DOHH2 (cell line): ENCODE measurements at regions not wholly inside any gene's neighbourhood (a gene's known extent, or its start where the extent isn't known, plus 50 kb on each side); places are given as distances from the start of the nearest gene placed in this dataset.

Experiments used
- H3F3A ChIP-seq: fragments of 200-600 bp; sonication (generic), shearing (Covaris generic); 2 replicates; pipeline ENCODE4 v1.6.0; 2016; ENCODE audit warnings: antibody characterized with exemption, mild to moderate bottlenecking; ENCODE audit not compliant: control insufficient read depth, insufficient read depth
- H3K27ac ChIP-seq: fragments of 200-600 bp; sonication (generic); 2 replicates; pipeline ENCODE4 v1.5.1; 2014; ENCODE audit warnings: low read depth, mild to moderate bottlenecking, low read length, moderate library complexity
- H3K27me3 ChIP-seq: fragments of 200-600 bp; sonication (generic); 2 replicates; pipeline ENCODE4 v1.6.1; 2014; ENCODE audit warnings: mild to moderate bottlenecking, low read length, mixed read lengths; ENCODE audit not compliant: control insufficient read depth
- H3K36me3 ChIP-seq: fragments of 200-600 bp; sonication (generic); 2 replicates; pipeline ENCODE4 v1.6.1; 2014; ENCODE audit warnings: mild to moderate bottlenecking, low read length, moderate library complexity, mixed read lengths; ENCODE audit not compliant: control insufficient read depth
- H3K4me1 ChIP-seq: fragments of 200-600 bp; sonication (generic); 2 replicates; pipeline ENCODE4 v1.6.1; 2014; ENCODE audit warnings: mild to moderate bottlenecking, low read length, mixed read lengths; ENCODE audit not compliant: control insufficient read depth
- H3K4me2 ChIP-seq: fragments of 200-600 bp; sonication (generic); 2 replicates; pipeline ENCODE4 v1.6.0; 2014; ENCODE audit warnings: mild to moderate bottlenecking, low read length, moderate library complexity
- H3K4me3 ChIP-seq: fragments of 200-600 bp; sonication (generic); 2 replicates; pipeline ENCODE4 v1.5.1; 2014; ENCODE audit warnings: mild to moderate bottlenecking, low read length, mixed read lengths
- H3K79me2 ChIP-seq: fragments of 200-600 bp; sonication (generic); 2 replicates; pipeline ENCODE4 v1.6.1; 2014; ENCODE audit warnings: mild to moderate bottlenecking, low read length, mixed read lengths; ENCODE audit not compliant: control insufficient read depth
- H3K9me2 ChIP-seq: fragments of 200-600 bp; sonication (generic); replicated peaks from 2 replicates; pipeline ENCODE4 v1.6.1; 2014; ENCODE audit warnings: mild to moderate bottlenecking, low read length, mixed read lengths; ENCODE audit not compliant: control insufficient read depth
- H3K9me3 ChIP-seq: fragments of 200-600 bp; sonication (generic); 2 replicates; pipeline ENCODE4 v1.6.1; 2014; ENCODE audit warnings: antibody characterized with exemption, low read length, mixed read lengths; ENCODE audit not compliant: control insufficient read depth, insufficient read depth
- H4K20me1 ChIP-seq: fragments of 200-600 bp; sonication (generic); 2 replicates; pipeline ENCODE4 v1.6.0; 2014; ENCODE audit warnings: low read depth, mild to moderate bottlenecking, antibody characterized with exemption, low read length, moderate library complexity; ENCODE audit not compliant: control insufficient read depth, insufficient read depth
- EZH2phosphoT487 ChIP-seq: fragments of 200-600 bp; sonication (generic); IDR thresholded peaks from 2 replicates; pipeline ENCODE4 v1.6.1; 2017; ENCODE audit warnings: borderline replicate concordance, mild to moderate bottlenecking, antibody characterized with exemption, low read length, moderate library complexity, mixed read lengths
- TF ChIP-seq, protein P1 (sequence below): fragments of 200-600 bp; sonication (generic); IDR thresholded peaks from one replicate; pipeline ENCODE4 v1.5.1; 2014; ENCODE audit warnings: antibody characterized with exemption, mild to moderate bottlenecking, low read depth, low read length; ENCODE audit not compliant: poor library complexity, severe bottlenecking

DNA sequence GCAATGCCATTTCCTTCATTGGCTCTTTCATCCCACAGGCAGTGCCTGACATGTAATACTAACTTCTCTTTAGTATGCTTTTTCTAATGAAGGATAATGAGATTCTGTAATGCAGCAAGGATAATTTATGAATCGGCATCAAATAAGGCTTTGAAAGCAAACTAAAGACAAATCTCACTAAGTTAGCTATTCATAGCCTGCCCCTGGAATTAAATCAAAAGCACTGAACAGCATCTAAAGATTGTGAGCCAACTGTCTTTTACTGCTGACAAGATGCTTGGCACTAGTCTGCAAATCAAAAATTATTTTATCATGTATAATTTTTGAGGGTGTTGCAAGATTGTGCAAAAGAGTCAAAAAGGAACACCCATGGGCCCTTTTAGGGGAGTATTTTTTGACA is 265.0 kb downstream of the CASP12 start:
- TF ChIP-seq, protein P1, sequence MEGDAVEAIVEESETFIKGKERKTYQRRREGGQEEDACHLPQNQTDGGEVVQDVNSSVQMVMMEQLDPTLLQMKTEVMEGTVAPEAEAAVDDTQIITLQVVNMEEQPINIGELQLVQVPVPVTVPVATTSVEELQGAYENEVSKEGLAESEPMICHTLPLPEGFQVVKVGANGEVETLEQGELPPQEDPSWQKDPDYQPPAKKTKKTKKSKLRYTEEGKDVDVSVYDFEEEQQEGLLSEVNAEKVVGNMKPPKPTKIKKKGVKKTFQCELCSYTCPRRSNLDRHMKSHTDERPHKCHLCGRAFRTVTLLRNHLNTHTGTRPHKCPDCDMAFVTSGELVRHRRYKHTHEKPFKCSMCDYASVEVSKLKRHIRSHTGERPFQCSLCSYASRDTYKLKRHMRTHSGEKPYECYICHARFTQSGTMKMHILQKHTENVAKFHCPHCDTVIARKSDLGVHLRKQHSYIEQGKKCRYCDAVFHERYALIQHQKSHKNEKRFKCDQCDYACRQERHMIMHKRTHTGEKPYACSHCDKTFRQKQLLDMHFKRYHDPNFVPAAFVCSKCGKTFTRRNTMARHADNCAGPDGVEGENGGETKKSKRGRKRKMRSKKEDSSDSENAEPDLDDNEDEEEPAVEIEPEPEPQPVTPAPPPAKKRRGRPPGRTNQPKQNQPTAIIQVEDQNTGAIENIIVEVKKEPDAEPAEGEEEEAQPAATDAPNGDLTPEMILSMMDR, result no peak
- TF ChIP-seq EZH2phosphoT487, result no peak
- H3K4me1 ChIP-seq, result no peaks in the 10 kb centered on the region
- no peak overlapping the region for H3K4me2 ChIP-seq
- H3K36me3 ChIP-seq, result no peaks in the 10 kb centered on the region
- no peaks in the 10 kb centered on the region for H3K9me2 ChIP-seq
- H3F3A ChIP-seq, result no peaks in the 10 kb centered on the region
- no peaks in the 10 kb centered on the region for H4K20me1 ChIP-seq
- H3K27ac ChIP-seq, result no peak overlapping the region
- H3K27me3 ChIP-seq, result no peaks in the 10 kb centered on the region
- no peak overlapping the region for H3K4me3 ChIP-seq
- no peaks in the 10 kb centered on the region for H3K79me2 ChIP-seq
- no peaks in the 10 kb centered on the region for H3K9me3 ChIP-seq

DNA sequence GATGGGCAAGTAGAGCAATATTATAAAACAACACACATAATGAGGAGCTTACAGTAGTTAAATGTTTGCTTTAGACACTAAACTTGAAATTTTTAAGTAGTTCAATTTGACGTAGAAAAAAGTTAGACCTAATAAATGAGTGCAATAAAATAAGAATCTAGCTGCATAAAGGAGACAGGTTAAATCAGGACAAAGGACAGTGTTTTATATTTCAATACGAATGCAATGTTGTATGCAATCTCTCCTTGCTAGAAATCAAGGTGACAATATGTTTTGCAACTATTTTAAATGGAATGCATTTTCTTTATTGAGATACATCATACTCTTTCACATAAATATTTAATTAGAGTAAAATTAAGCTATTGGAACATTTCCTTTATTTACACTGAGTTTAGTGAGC is 267.9 kb downstream of the CASP12 start:
- H3K36me3 ChIP-seq, result no peaks in the 10 kb centered on the region
- no peaks in the 10 kb centered on the region for H3F3A ChIP-seq
- TF ChIP-seq, protein P1, result no peak
- no peak for TF ChIP-seq EZH2phosphoT487
- no peaks in the 10 kb centered on the region for H4K20me1 ChIP-seq
- no peak overlapping the region for H3K27ac ChIP-seq
- no peak overlapping the region for H3K4me2 ChIP-seq
- H3K4me3 ChIP-seq, result no peak overlapping the region
- H3K9me2 ChIP-seq, result no peaks in the 10 kb centered on the region
- no peaks in the 10 kb centered on the region for H3K79me2 ChIP-seq
- no peaks in the 10 kb centered on the region for H3K27me3 ChIP-seq
- no peaks in the 10 kb centered on the region for H3K4me1 ChIP-seq
- no peaks in the 10 kb centered on the region for H3K9me3 ChIP-seq

DNA sequence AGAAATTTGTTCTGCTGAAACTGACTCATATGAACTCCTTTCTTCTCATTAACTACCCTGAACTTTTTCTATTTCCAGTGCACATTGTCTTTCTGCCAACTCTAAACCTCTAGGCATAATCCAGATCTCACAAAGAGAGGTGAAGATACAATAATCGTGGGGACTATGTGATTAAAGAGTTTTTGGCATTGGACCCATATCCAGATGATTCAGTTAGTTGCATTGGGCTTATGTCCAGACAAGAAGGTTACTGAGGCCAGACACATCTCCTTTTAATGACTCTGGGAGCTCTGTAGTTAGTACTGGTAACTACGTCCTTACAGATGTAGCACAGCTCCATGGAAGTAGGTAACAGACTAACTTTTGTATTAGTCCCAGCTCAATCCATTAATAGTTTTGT is 273.0 kb downstream of the CASP12 start:
- no peaks in the 10 kb centered on the region for H3K36me3 ChIP-seq
- H3K79me2 ChIP-seq, result no peaks in the 10 kb centered on the region
- H3K4me2 ChIP-seq, result no peak overlapping the region
- no peaks in the 10 kb centered on the region for H3F3A ChIP-seq
- TF ChIP-seq, protein P1, result no peak
- TF ChIP-seq EZH2phosphoT487, result no peak
- H4K20me1 ChIP-seq, result no peaks in the 10 kb centered on the region
- no peaks in the 10 kb centered on the region for H3K9me3 ChIP-seq
- no peaks in the 10 kb centered on the region for H3K4me1 ChIP-seq
- no peaks in the 10 kb centered on the region for H3K9me2 ChIP-seq
- H3K27me3 ChIP-seq, result no peaks in the 10 kb centered on the region
- H3K27ac ChIP-seq, result no peak overlapping the region
- no peak overlapping the region for H3K4me3 ChIP-seq

DNA sequence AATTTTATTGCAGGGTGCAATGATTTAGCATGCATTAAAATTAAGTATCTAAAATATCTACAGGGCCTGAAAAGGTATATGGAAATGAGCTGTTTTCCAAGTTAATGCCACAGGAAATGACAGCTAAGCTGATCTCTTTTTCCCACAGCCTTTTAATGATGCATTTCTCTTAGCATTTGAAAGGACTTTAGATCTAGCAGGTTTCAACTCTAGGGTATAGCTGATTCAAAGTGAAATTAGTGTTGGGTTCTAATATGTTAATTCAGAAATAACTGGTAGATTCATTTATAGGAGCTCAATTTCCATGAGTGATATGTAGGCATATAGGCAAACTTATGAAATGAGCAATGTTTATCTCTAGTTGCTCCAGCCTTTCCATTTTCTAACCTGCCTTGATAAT is 274.2 kb downstream of the CASP12 start:
- no peaks in the 10 kb centered on the region for H3K4me1 ChIP-seq
- no peaks in the 10 kb centered on the region for H3K36me3 ChIP-seq
- H3K9me2 ChIP-seq, result no peaks in the 10 kb centered on the region
- H3K79me2 ChIP-seq, result no peaks in the 10 kb centered on the region
- TF ChIP-seq, protein P1, result no peak
- TF ChIP-seq EZH2phosphoT487, result no peak
- H4K20me1 ChIP-seq, result no peaks in the 10 kb centered on the region
- H3F3A ChIP-seq, result no peaks in the 10 kb centered on the region
- H3K4me3 ChIP-seq, result no peak overlapping the region
- no peaks in the 10 kb centered on the region for H3K27me3 ChIP-seq
- no peak overlapping the region for H3K4me2 ChIP-seq
- no peak overlapping the region for H3K27ac ChIP-seq
- H3K9me3 ChIP-seq, result no peaks in the 10 kb centered on the region
